ENCODE measurements at regions not wholly inside any gene's neighbourhood (a gene's known extent, or its start where the extent isn't known, plus 50 kb on each side); places are given as distances from the start of the nearest gene placed in this dataset.

GRCh38 chr3:1929788-1930414 lies 168.8 kb upstream of the CNTN4 start:
- peaks cover 0 to 31% (median 13%) of the 10 kb centered on the region in 7 donors for H3K9me3 Mint-ChIP-seq

GRCh38 chr3:1938975-1939374 lies 159.7 kb upstream of the CNTN4 start:
- no peaks in the 10 kb centered on the region for H3K36me3 ChIP-seq (ENCODE audit: control insufficient read depth, insufficient read depth, low read length)
- no peaks in the 10 kb centered on the region for H3K4me1 Mint-ChIP-seq
- H3K4me3 Mint-ChIP-seq = no peak overlapping the region
- peaks cover 0 to 4% of the 10 kb centered on the region in 2 experiments for H3K9me3 ChIP-seq (ENCODE audit: control insufficient read depth in 2 of 2, low read length in 2 of 2)
- DNase-seq (no peak), ATAC-seq (ENCODE audit: low read depth in 2 of 2) (no peak)
- no peaks in the 10 kb centered on the region for H3K27me3 ChIP-seq (ENCODE audit: control insufficient read depth, insufficient read depth, low read length)
- H3K36me3 Mint-ChIP-seq = no peaks in the 10 kb centered on the region
- H3K9me3 Mint-ChIP-seq = peaks cover under 1 to 27% (median 7%) of the 10 kb centered on the region in 7 donors
- no peak overlapping the region for H3K4me3 ChIP-seq (ENCODE audit: low read depth, low read length)
- H3K27ac ChIP-seq (ENCODE audit: insufficient read depth, low read length, poor library complexity, severe bottlenecking) = no peak overlapping the region
- no peaks in the 10 kb centered on the region for H3K4me1 ChIP-seq (ENCODE audit: control insufficient read depth, insufficient read depth, low read length, poor library complexity, severe bottlenecking)
- no peaks in the 10 kb centered on the region for H3K27me3 Mint-ChIP-seq
- no peak overlapping the region for H3K27ac Mint-ChIP-seq

More at GRCh38 chr3:1929788-1930414, 168.8 kb upstream of the CNTN4 start:
- H3K27me3 Mint-ChIP-seq = no peaks in the 10 kb centered on the region
- H3K4me1 ChIP-seq (ENCODE audit: control insufficient read depth, insufficient read depth, low read length, poor library complexity, severe bottlenecking) = no peaks in the 10 kb centered on the region
- peaks cover 2 to 5% of the 10 kb centered on the region in 2 experiments for H3K9me3 ChIP-seq (ENCODE audit: control insufficient read depth in 2 of 2, low read length in 2 of 2)
- H3K27me3 ChIP-seq (ENCODE audit: control insufficient read depth, insufficient read depth, low read length) = no peaks in the 10 kb centered on the region
- H3K27ac ChIP-seq (ENCODE audit: insufficient read depth, low read length, poor library complexity, severe bottlenecking) = no peak overlapping the region
- H3K36me3 ChIP-seq (ENCODE audit: control insufficient read depth, insufficient read depth, low read length) = no peaks in the 10 kb centered on the region
- H3K36me3 Mint-ChIP-seq = no peaks in the 10 kb centered on the region
- H3K4me3 ChIP-seq (ENCODE audit: low read depth, low read length) = no peak overlapping the region
- no peak overlapping the region for H3K27ac Mint-ChIP-seq
- H3K4me3 Mint-ChIP-seq = no peak overlapping the region
- DNase-seq (no peak), ATAC-seq (ENCODE audit: low read depth in 2 of 2) (no peak)
- H3K4me1 Mint-ChIP-seq = no peaks in the 10 kb centered on the region

GRCh38 chr3:1942781-1943180 lies 155.9 kb upstream of the CNTN4 start:
- Mint-ChIP-seq H3K27ac (no peak overlapping the region), H3K4me1 (no peaks in the 10 kb centered on the region), H3K27me3 (no peaks in the 10 kb centered on the region), H3K4me3 (no peak overlapping the region), H3K9me3 (peaks cover 2 to 18% (median 6%) of the 10 kb centered on the region in 7 donors), H3K36me3 (no peaks in the 10 kb centered on the region)
- DNase-seq (no peak), ATAC-seq (ENCODE audit: low read depth in 2 of 2) (no peak)
- peaks cover 0 to 4% of the 10 kb centered on the region in 2 experiments for H3K9me3 ChIP-seq (ENCODE audit: control insufficient read depth in 2 of 2, low read length in 2 of 2)
- no peaks in the 10 kb centered on the region for H3K36me3 ChIP-seq (ENCODE audit: control insufficient read depth, insufficient read depth, low read length)
- no peak overlapping the region for H3K4me3 ChIP-seq (ENCODE audit: low read depth, low read length)
- no peaks in the 10 kb centered on the region for H3K4me1 ChIP-seq (ENCODE audit: control insufficient read depth, insufficient read depth, low read length, poor library complexity, severe bottlenecking)
- H3K27me3 ChIP-seq (ENCODE audit: control insufficient read depth, insufficient read depth, low read length) = no peaks in the 10 kb centered on the region
- H3K27ac ChIP-seq (ENCODE audit: insufficient read depth, low read length, poor library complexity, severe bottlenecking) = no peak overlapping the region

GRCh38 chr3:1943395-1944118 lies 155.1 kb upstream of the CNTN4 start:
- no peak overlapping the region for H3K27ac Mint-ChIP-seq
- peaks cover 0 to 7% of the 10 kb centered on the region in 2 experiments for H3K9me3 ChIP-seq (ENCODE audit: control insufficient read depth in 2 of 2, low read length in 2 of 2)
- H3K27me3 Mint-ChIP-seq = no peaks in the 10 kb centered on the region
- no peaks in the 10 kb centered on the region for H3K27me3 ChIP-seq (ENCODE audit: control insufficient read depth, insufficient read depth, low read length)
- no peaks in the 10 kb centered on the region for H3K36me3 Mint-ChIP-seq
- peak overlapping the region in 1 of 4 donors; percentile 58 for H3K4me3 Mint-ChIP-seq
- H3K4me3 ChIP-seq (ENCODE audit: low read depth, low read length) = no peak overlapping the region
- no peaks in the 10 kb centered on the region for H3K4me1 ChIP-seq (ENCODE audit: control insufficient read depth, insufficient read depth, low read length, poor library complexity, severe bottlenecking)
- H3K9me3 Mint-ChIP-seq = peaks cover 2 to 15% (median 8%) of the 10 kb centered on the region in 7 donors
- DNase-seq (no peak), ATAC-seq (ENCODE audit: low read depth in 2 of 2) (no peak)
- H3K27ac ChIP-seq (ENCODE audit: insufficient read depth, low read length, poor library complexity, severe bottlenecking) = no peak overlapping the region
- no peaks in the 10 kb centered on the region for H3K36me3 ChIP-seq (ENCODE audit: control insufficient read depth, insufficient read depth, low read length)
- H3K4me1 Mint-ChIP-seq = no peaks in the 10 kb centered on the region

GRCh38 chr3:1945698-1946097 lies 153.0 kb upstream of the CNTN4 start:
- DNase-seq (no peak), ATAC-seq (ENCODE audit: low read depth in 2 of 2) (no peak)
- no peaks in the 10 kb centered on the region for H3K36me3 Mint-ChIP-seq
- H3K27ac Mint-ChIP-seq = no peak overlapping the region
- H3K4me1 ChIP-seq (ENCODE audit: control insufficient read depth, insufficient read depth, low read length, poor library complexity, severe bottlenecking) = no peaks in the 10 kb centered on the region
- H3K36me3 ChIP-seq (ENCODE audit: control insufficient read depth, insufficient read depth, low read length) = no peaks in the 10 kb centered on the region
- H3K27ac ChIP-seq (ENCODE audit: insufficient read depth, low read length, poor library complexity, severe bottlenecking) = no peak overlapping the region
- no peak overlapping the region for H3K4me3 Mint-ChIP-seq
- peaks cover 0 to 7% of the 10 kb centered on the region in 2 experiments for H3K9me3 ChIP-seq (ENCODE audit: control insufficient read depth in 2 of 2, low read length in 2 of 2)
- H3K27me3 ChIP-seq (ENCODE audit: control insufficient read depth, insufficient read depth, low read length) = no peaks in the 10 kb centered on the region
- H3K9me3 Mint-ChIP-seq = peaks cover 0 to 15% (median 8%) of the 10 kb centered on the region in 7 donors
- no peak overlapping the region for H3K4me3 ChIP-seq (ENCODE audit: low read depth, low read length)
- H3K4me1 Mint-ChIP-seq = no peaks in the 10 kb centered on the region
- H3K27me3 Mint-ChIP-seq = no peaks in the 10 kb centered on the region

- Histone ChIP-seq H3K9me3 (ENCODE audit: control insufficient read depth in 2 of 2, low read length in 2 of 2) (no peaks in the 10 kb centered on the region), H3K36me3 (ENCODE audit: control insufficient read depth, insufficient read depth, low read length) (no peaks in the 10 kb centered on the region), H3K27ac (ENCODE audit: insufficient read depth, low read length, poor library complexity, severe bottlenecking) (no peak overlapping the region), H3K4me3 (ENCODE audit: low read depth, low read length) (no peak overlapping the region), H3K4me1 (ENCODE audit: control insufficient read depth, insufficient read depth, low read length, poor library complexity, severe bottlenecking) (no peaks in the 10 kb centered on the region), H3K27me3 (ENCODE audit: control insufficient read depth, insufficient read depth, low read length) (no peaks in the 10 kb centered on the region)
- H3K4me3 Mint-ChIP-seq = no peak overlapping the region
- no peaks in the 10 kb centered on the region for H3K27me3 Mint-ChIP-seq
- H3K27ac Mint-ChIP-seq = no peak overlapping the region
- no peaks in the 10 kb centered on the region for H3K36me3 Mint-ChIP-seq
- ATAC-seq (ENCODE audit: low read depth in 2 of 2) (no peak), DNase-seq (no peak)
- H3K4me1 Mint-ChIP-seq = no peaks in the 10 kb centered on the region
- H3K9me3 Mint-ChIP-seq = peaks cover 1 to 8% (median 6%) of the 10 kb centered on the region in 7 donors
These were observed 145.1 kb upstream of the CNTN4 start for GRCh38 chr3:1953536-1953935.

GRCh38 chr3:1954632-1955031 lies 144.0 kb upstream of the CNTN4 start:
- no peak overlapping the region for H3K27ac Mint-ChIP-seq
- no peak overlapping the region for H3K4me3 Mint-ChIP-seq
- Histone ChIP-seq H3K9me3 (ENCODE audit: control insufficient read depth in 2 of 2, low read length in 2 of 2) (no peaks in the 10 kb centered on the region), H3K4me1 (ENCODE audit: control insufficient read depth, insufficient read depth, low read length, poor library complexity, severe bottlenecking) (no peaks in the 10 kb centered on the region), H3K27ac (ENCODE audit: insufficient read depth, low read length, poor library complexity, severe bottlenecking) (no peak overlapping the region), H3K36me3 (ENCODE audit: control insufficient read depth, insufficient read depth, low read length) (no peaks in the 10 kb centered on the region), H3K27me3 (ENCODE audit: control insufficient read depth, insufficient read depth, low read length) (no peaks in the 10 kb centered on the region), H3K4me3 (ENCODE audit: low read depth, low read length) (no peak overlapping the region)
- ATAC-seq (ENCODE audit: low read depth in 2 of 2) = no peak
- H3K27me3 Mint-ChIP-seq = no peaks in the 10 kb centered on the region
- H3K4me1 Mint-ChIP-seq = no peaks in the 10 kb centered on the region
- peaks cover 0 to 17% (median 11%) of the 10 kb centered on the region in 7 donors for H3K9me3 Mint-ChIP-seq
- no peaks in the 10 kb centered on the region for H3K36me3 Mint-ChIP-seq
- no peak for DNase-seq

GRCh38 chr3:1955170-1955569 lies 143.5 kb upstream of the CNTN4 start:
- Mint-ChIP-seq H3K9me3 (peaks cover 0 to 17% (median 11%) of the 10 kb centered on the region in 7 donors), H3K36me3 (no peaks in the 10 kb centered on the region), H3K27me3 (no peaks in the 10 kb centered on the region), H3K4me3 (no peak overlapping the region), H3K27ac (no peak overlapping the region), H3K4me1 (no peaks in the 10 kb centered on the region)
- DNase-seq (no peak), ATAC-seq (ENCODE audit: low read depth in 2 of 2) (no peak)
- H3K36me3 ChIP-seq (ENCODE audit: control insufficient read depth, insufficient read depth, low read length) = no peaks in the 10 kb centered on the region
- no peaks in the 10 kb centered on the region for H3K9me3 ChIP-seq (ENCODE audit: control insufficient read depth in 2 of 2, low read length in 2 of 2)
- H3K4me3 ChIP-seq (ENCODE audit: low read depth, low read length) = no peak overlapping the region
- no peaks in the 10 kb centered on the region for H3K27me3 ChIP-seq (ENCODE audit: control insufficient read depth, insufficient read depth, low read length)
- H3K4me1 ChIP-seq (ENCODE audit: control insufficient read depth, insufficient read depth, low read length, poor library complexity, severe bottlenecking) = no peaks in the 10 kb centered on the region
- H3K27ac ChIP-seq (ENCODE audit: insufficient read depth, low read length, poor library complexity, severe bottlenecking) = no peak overlapping the region

All from CD4-positive, CD25-positive, alpha-beta regulatory T cell (primary cell).